MV-4-11 (cell line): ENCODE measurements at regions not wholly inside any gene's neighbourhood (a gene's known extent, or its start where the extent isn't known, plus 50 kb on each side); places are given as distances from the start of the nearest gene placed in this dataset.
A peak's percentile ranks its signal among the peaks of the same experiment; 100 is the strongest.
"Not testable (repeated sequence)": the region's sequence is repeated elsewhere in the genome, so short reads cannot be mapped to it uniquely, and the experiment has no call there.

Experiments
- DNase-seq: peaks from one replicate; lab custom pipeline; 2025; lab: John Stamatoyannopoulos, UW

DNA sequence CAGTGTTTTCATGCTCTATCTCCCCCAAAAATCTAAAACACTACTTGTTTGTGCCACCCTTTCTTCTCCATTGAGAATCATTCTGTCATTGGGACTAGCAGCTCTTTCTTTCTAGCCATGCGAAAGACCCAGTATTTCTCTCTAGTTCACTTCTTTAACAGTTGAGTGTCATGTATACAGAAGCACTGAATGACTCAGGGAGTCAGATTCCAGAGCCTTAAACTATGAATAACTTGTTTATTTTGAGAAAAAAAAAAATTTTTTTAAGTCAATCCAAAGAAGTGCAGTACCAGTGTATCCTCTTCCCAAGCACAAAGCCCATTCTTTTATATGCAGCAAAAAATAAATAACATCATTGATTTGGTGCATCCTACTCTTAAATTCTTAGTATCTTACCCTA, 415.4 kb upstream of the GRAMD2B start:
- DNase-seq: no peak

DNA sequence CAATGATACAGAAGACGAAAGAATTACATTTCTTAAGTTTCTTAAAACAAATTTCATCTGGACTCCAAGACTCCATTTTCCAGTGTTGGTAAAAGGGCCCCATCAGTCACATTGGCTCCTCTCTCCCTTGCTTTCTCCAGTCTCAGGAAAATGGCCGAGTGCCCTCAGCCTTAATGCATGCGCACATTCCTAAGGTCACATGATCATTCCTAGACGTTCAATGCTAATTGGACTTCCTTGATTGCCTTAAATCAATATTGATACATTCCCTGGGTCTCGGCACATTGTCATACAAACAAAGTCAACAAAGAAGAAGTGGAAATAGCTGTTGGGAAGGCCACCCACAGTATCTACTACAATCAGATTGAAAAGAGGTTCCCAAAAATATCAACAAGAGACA, 413.6 kb upstream of the GRAMD2B start:
- no peak for DNase-seq

DNA sequence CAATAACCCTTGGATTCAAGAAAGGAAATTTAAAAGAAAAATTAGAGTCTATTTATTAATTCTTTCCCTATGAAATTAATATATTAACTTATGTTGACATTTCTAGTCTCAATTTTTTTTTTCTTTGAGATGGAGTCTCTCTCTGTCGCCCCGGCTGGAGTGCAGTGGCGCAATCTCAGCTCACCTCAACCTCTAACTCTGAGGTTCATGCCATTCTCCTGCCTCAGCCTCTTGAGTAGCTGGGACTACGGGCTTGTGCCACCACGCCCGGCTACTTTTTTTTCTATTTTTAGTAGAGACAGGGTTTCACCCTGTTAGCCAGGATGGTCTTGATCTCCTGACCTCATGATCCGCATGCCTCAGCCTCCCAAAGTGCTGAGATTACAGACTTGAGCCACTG, 411.7 kb upstream of the GRAMD2B start:
- DNase-seq: not testable (repeated sequence)

DNA sequence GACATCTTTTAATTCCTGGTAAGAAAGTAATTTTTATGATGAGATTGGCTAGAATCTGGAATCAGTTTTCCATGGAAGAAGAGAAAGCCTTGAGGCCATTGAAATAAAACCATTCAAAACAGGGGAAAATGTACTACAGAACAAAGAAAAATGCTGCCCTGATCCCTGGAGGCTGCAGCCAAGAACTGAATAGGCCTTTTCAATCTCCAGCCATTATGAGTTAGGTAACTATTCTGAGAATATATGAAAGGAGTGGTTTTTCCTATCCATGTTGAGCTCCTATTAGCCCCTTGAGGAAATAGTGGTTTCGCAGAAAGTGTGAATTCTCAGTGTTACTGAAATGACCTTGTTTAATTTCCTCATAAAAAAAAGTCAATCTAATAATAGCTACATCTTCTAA, 408.5 kb upstream of the GRAMD2B start:
- DNase-seq: no peak

DNA sequence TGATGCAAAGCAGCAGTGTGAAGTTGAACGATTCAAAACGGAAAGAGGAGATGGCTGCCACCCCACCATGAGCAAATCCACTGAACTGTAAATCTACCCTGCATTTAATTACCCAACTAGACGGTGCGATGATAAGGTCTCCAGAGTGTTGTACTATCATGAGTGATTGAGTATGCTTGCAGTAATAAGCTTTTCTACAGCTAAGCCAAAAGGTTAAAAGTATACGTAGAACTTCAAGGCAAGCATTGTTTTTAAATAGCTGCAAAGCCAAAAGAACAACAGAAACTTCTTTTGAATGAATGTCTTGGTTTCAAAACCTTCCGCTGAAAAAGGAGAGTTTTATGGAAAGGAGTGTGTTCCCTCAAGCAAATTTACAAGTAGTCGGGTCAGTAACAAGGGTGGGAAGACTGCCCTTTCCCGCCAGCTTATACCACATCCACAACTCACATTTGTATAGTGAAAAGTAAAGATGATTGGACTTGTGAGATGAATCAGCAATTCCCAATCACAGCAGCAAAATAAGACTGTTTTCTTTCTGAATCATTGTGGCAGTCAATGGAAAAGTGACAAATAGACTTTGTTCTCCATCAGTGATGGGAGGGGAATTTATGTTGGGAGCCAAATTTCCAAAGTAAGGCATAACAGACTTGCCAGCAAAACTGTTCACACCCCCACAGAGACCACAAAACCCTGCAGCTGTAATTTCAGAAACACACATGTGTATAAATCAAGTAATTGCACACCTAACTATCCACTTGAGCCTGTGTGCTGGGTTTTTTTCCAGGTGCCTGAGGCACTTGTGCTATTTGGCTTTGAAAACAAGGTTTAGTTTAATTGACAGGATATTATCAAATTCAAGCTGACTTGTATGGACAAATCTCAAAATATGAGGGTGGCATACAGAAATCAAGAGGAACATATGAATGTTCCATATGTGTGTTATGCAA, 407.7 kb upstream of the GRAMD2B start:
- DNase-seq: no peak

DNA sequence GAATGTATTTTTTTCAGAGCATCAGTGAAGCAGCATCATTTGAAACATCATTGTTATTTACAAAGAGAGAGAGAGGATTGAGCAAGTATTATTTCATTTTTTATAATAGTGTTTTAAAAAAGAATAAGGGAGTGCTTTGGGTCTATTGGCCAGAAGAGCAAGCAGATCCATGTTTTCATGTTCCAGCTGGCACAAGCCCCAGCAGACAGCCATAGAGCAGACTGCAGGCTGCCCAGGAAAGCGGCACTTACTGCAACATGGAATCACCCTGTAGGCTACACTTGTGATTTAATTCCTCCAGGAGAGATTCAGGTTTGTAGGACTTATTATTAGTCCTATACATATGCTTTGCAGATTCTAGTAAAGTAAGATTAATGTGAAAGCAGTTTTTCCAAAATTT, 407.0 kb upstream of the GRAMD2B start:
- no peak for DNase-seq

DNA sequence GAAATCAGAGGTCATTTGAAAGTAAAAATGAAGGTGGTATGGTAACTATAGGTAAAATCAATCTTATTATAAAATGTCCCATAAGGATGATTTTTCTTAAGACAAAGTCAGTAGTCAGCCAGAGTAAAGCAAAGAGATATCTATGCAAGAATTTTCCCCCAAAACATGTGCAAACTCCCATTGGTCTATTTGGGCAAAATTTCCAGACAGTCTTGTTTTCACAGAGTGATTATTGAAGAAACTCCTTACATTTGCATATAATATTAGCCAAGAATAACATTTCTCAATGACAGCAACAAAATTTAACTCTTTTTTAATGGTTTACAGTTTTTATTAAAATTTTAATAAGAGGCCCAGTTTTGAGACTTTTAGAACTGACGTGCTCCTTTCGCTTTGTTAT, 406.1 kb upstream of the GRAMD2B start:
- DNase-seq: no peak

DNA sequence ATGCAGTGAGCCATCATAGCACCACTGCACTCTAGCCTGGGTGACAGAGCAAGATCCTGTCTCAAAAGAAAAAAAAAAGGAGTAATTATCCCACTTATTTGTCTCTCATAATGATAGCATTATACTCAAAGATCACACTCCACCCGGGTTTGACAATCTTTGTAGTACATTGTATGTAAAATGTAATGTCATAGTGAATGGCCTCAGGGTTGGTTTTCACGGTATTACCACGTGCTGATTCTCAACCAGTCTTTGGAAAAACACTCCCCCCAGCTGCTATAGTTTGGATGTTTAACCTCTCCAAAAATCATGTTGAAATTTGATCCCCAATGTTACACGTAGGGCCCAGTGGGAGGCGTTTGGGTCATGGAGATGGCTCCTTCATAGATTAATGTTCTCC, 402.4 kb upstream of the GRAMD2B start:
- no peak for DNase-seq

DNA sequence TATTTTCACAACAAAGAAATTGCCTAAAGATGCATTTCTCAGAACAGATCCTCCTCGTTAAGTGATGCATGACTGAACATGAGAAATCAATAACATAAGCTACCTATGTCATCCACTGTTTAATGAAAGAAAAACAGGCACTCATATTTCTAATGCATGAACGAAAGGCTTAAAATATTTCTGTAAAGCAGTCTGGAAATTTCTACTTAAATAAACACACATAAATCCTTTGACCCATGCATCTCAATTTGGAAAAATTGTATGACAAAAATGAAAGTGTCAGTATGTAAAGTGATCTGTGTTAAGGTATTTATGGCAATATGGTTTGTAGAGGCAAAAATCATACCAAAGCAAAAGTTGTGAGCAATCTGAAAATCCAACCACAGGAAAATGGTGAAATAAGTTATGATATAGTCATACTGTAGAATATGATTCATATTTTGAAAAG, 399.2 kb upstream of the GRAMD2B start:
- no peak for DNase-seq

DNA sequence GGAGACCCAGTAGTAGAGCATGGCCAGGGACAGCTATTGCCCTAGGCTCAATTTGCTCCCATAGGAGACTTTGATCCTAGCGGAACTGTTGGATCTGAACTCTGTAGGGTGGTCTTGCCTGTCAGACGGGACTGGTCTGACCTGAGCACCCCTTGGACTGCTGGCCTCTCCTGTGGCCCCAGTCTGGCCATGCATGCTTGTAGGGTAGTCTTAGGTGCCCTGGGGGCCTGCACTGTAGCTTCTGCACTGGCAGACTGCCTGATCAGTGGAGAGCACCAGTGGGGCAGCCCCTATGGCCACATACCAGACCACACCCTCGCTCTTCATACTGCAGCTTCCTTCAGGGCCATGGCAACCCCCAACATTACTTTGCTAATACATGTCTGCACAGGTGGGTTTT, 396.1 kb upstream of the GRAMD2B start:
- DNase-seq: no peak

DNA sequence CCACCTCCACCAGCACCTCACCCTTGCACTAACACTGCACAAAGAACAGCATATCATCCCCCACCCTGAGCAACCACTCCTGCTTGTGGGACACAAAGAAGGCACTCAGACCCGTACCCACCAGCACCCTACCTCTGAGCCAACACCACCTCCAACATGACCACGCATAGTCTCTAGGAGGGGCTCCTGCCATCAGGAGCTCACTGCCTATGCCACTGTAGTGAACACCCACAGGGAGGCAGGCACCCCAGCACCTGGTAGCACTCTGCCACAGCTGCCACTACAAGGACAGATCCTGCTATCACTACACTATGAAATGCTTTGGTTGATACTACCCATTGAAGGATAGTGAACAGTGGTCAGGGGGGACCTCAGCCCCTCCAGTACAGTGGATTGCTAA, 395.6 kb upstream of the GRAMD2B start:
- DNase-seq: no peak

DNA sequence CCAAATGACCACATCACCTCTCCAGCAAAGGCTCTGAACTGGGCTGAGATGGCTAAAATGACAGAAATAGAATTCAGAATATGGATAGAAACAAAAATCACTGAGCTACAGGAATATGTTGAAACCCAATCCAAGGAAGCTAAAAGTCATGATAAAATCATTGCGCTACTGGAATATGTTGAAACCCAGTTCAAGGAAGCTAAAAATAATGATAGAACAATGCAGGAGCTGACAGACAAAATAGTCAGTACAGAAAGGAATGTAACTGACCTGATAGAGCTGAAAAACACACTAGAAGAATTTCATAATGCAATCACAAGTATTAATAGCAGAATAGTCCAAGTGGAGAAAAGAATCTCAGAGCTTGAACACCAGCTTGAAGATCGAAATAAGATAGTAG, 394.9 kb upstream of the GRAMD2B start:
- no peak for DNase-seq

DNA sequence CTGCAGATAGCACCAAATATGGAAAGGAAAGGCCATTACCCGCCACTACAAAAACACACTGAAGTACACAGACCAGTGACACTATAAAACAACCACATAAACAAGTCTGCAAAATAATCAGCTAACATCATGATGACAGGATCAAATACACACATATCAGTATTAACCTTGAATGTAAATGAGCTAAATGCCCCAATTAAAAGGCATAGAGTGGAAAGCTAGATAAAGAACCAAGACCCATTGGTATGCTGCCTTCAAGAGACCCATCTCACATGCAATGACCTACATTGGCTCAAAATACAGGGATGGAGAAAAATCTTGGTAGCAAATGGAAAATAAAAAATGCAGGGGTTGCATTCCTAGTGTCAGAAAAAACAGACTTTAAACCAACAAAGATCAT, 393.9 kb upstream of the GRAMD2B start:
- DNase-seq: not testable (repeated sequence)

DNA sequence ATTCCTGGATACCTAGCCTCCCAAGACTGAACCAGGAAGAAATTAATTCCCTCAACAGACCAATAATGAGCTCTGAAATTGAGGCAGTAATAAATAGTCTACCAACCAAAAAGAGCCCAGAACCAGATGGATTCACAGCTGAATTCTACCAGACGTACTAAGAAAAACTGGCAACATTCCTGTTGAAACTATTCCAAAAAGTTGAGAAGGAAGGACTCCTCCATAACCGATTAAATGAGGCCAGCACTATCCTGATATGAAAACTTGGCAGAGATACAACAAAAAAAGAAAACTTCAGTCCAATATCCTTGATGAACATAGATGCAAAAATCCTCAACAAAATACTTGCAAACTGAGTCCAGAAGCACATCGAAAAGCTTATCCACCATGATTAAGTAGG, 392.5 kb upstream of the GRAMD2B start:
- no peak for DNase-seq

DNA sequence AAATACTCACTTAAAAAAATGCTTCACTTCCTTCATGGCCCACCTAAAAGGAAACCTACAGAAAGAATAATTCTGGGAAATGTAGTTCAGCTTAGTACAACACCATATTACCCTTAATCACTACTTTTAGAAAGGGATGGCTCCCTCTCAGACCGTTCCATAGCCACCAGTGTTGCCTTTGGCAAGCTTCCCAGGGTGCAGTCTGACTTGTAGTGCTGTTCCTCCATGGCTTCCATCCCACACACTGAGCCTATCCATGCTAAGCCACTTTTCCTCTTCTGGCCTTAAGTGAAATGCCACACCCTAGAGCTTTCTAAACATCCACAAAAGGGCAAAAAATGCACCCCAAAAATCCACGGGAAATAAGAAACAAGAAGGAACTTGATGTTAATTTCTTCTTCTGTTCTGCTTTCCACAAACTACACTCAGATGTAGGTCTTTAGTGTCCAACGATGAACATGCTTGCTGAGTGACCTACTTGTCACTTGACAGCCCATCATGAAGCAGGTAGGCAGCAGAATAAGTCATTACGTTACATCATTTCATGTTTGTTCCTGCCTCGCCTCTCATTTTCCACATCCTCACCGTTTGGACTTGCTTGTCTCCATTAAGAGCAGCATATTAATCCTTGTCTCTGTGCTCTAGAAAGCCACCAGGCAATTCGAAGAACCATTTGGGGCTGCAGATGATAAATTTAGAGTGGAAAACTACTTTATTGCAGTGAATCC, 391.1 kb upstream of the GRAMD2B start:
- DNase-seq: no peak

DNA sequence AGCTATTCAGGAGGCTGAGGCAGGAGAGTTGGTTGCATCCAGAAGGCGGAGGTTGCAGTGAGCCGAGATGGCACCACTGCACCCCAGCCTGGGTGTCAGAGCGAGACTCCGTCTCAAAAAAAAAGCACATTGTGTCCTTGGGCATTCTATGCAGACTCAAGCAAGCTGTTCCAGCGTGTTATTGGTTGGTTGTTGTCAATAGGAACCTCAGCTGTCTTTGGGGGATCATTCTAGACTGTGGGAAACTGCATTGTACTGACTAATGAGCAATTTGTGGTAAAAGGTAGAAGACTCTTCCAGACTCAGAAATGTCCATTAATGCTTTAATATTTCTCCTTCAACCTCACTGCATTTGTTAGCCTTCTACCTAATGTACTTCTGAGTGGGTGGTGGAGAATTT, 379.5 kb upstream of the GRAMD2B start:
- DNase-seq: no peak

DNA sequence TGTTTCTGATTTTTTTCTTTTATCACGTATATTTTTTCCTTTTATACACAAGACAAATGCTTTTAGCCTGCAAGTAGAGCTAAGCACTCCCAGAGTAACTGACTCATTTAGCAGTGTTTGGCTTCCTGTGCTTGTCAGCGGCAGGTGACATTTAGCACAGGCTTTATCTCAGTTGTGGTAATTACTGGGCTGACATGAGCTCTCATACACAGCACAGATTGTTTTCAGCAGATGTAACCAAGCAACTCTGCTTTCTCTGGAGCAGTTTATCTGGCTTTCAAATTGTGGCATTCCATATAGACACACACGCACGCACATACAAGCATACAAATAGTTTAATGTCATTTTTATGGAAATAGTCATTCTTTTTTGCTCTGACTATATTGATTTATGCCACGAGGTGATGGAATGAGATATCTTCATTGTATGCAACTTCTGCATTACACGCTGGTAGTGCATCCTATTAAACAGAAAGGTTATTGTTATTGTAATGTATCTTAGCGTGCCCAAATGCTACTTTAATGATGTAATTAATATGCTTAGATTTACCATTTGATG, 379.0 kb upstream of the GRAMD2B start:
- no peak for DNase-seq

DNA sequence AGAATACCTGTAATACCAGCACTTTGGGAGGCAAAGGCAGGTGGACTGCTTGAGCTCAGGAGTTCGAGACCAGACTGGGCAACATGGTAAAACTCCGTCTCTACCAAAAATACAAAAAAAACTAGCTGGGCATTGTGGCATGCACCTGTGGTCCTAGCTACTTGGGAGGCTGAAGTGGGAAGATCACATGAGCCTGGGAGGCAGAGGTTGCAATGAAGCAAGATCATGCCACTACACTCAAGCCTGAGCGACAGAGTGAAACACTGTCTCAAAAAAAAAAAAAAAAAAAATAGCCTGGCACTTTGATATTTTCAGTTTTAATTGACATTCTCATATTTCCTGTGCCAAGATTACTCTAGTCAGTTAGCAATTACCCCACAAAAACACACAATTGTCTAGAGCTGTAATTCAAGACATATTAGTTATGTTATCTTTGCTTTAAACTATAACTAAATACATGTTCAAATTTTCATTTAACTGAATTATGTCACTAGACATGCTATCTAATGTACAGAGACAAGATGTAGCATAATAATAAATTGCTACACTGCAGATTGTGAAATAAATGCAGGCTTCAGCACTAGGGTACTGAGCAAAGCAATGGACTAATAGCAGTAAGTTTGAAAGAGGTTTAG, 378.2 kb upstream of the GRAMD2B start:
- DNase-seq: no peak

DNA sequence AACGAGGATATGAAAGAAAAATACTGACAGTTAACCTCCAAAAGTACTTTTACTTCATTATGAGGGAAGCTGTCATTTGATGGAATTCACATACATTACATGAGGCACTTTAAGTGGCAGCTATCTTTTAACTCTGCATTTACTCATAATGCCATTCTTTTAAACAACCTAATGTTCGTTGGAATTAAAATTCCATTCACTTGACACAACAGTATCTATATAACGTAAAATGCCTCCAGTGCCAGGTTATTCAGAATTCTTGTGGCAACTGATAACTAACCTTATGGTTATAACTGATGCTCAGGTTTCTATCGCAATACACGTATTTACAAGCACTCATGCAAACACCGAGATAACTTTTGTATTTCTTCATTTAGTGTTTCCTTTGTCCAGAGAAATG, 376.9 kb upstream of the GRAMD2B start:
- no peak for DNase-seq

DNA sequence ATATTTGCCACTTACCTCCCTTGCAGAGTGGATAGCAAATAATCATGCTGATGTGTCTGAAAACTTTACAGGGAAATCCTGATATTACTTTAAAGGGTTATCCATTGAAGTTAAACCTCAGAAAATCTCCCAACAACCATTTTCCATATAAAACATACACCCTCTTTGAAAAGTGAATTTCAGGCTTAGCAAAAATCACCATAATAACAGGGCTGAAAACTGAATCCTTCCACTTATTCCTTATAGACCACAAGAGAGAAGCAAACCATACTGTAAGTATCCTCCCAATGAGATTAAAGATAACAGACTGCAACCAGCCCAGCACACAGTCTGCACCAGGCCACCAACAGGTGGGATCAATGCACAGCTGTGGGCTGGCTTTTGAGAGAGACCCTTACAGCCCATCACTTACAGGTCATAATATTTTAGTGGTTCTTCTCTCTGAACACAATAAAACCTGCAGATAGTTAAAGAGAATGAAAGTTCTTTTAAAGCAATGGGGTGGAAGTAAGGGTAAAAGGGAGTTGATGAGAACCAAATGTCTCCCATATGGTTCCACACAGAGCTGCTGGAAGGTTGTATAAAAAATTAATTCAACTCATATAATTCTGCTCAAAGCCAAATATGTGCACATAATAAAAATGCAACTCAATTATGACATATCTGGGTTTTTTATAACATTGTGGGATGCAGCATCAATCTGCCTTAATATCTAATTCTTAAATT, 376.2 kb upstream of the GRAMD2B start:
- DNase-seq: no peak

DNA sequence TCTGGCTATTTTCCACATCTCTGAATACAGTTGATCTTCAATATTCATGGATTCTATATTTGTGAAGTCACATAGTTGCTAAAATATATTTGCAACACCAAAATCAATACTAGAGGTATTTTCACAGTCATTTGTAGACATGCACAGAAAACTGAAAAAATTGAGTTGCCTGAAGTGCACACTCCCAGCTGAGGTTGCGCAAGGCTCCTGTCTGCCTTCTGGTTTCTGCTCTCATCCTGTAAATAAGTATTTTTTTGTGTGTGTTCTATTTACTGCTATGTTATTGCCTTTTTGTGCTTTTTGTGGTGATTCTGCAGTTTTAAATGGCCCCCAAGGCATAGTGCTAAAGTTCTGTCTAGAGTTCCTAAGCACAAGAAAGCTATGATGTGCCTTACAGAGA, 371.1 kb upstream of the GRAMD2B start:
- peak; percentile 27 for DNase-seq

DNA sequence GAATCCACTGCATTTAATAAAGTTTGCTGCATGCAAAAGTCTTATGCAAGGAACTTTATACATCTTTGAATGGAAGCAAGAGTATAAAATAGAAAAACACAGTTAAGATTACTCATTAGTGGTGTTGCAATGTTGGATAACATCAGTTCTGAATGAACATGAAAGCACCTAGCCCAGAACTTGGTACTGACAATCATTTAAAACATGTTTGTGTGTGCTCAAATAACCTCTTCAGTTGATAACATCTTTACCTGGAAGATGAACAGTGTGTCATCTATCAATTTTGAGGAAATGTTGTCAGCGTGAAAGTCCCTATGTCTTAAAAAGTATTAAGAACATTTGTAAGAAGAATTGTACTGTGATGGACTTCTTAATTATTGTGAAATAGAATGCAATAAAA, 370.4 kb upstream of the GRAMD2B start:
- DNase-seq: no peak
